ENCODE measurements at regions not wholly inside any gene's neighbourhood (a gene's known extent, or its start where the extent isn't known, plus 50 kb on each side); places are given as distances from the start of the nearest gene placed in this dataset.

DNA sequence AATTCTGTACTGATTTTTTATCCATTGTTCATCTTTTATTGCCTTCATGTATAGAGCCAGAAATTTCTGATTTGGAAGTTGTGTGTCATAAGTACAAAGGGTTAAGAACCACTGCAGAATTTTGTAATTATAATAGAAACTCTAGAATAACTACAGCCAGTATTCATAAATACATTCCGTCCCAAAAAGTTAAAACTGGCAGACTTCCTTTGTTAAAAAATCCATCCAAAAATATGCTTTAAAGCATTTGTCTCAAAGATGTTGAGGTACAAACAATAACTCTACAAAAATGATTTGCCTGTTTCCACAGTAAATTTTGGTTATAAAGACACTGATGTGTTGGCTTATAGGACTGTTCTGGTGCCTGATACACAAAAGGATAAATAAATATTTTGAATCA lies 436.6 kb downstream of the DTWD2 start:
- H4K8ac ChIP-seq (ENCODE audit: low read depth, low read length) = no peak overlapping the region
- no peak overlapping the region for H2BK15ac ChIP-seq (ENCODE audit: low read length)
- no peaks in the 10 kb centered on the region for H3K27me3 ChIP-seq (ENCODE audit: control insufficient read depth in 3 of 3, insufficient read depth in 3 of 3, low read depth in 1 of 3, low read length in 3 of 3)
- no peaks in the 10 kb centered on the region for H3K36me3 ChIP-seq (replicated peaks in 1 of 2; ENCODE audit: control insufficient read depth in 2 of 2, insufficient read depth in 2 of 2, low read length in 2 of 2)
- no peak overlapping the region for H3K4me3 ChIP-seq (ENCODE audit: low read length in 2 of 2)
- no peak overlapping the region for H2BK12ac ChIP-seq (ENCODE audit: low read length)
- no peak overlapping the region for H3K9ac ChIP-seq (ENCODE audit: low read depth, low read length, poor library complexity)
- no peak for DNase-seq (ENCODE audit: low spot score)
- H3K4ac ChIP-seq (ENCODE audit: low read length) = no peak overlapping the region
- no CpG with 5 or more reads among the region's 1 CpG for WGBS, 2 donors (ENCODE audit: extremely low coverage in 2 of 2, insufficient read length in 2 of 2, insufficient replicate concordance in 1 of 2)
- no peaks in the 10 kb centered on the region for H3K79me1 ChIP-seq (ENCODE audit: low read depth, low read length)
- H3K23ac ChIP-seq (ENCODE audit: low read depth, low read length, poor library complexity) = no peak overlapping the region
- no peak overlapping the region for H3K14ac ChIP-seq (ENCODE audit: low read length)
- H3K9me3 ChIP-seq (replicated peaks in 1 of 2; ENCODE audit: control insufficient read depth in 2 of 2, insufficient read depth in 1 of 2, low read depth in 1 of 2, low read length in 2 of 2) = peaks cover 0 to 2% of the 10 kb centered on the region in 2 donors
- no peak overlapping the region for H2AFZ ChIP-seq (ENCODE audit: low read length)
- H3K18ac ChIP-seq (ENCODE audit: low read length) = no peak overlapping the region
- peaks cover 0 to 2% of the 10 kb centered on the region in 2 donors for H3K4me1 ChIP-seq (ENCODE audit: control insufficient read depth in 2 of 2, insufficient read depth in 1 of 2, low read depth in 1 of 2, low read length in 2 of 2)
- H3K4me2 ChIP-seq (ENCODE audit: insufficient read depth, low read length, poor library complexity, severe bottlenecking) = no peak overlapping the region
- H3K27ac ChIP-seq (replicated peaks; ENCODE audit: low read length) = no peak overlapping the region
- H2BK5ac ChIP-seq (ENCODE audit: low read length) = no peak overlapping the region
- no peak overlapping the region for H2BK120ac ChIP-seq (ENCODE audit: low read depth, low read length)
- H4K91ac ChIP-seq (ENCODE audit: low read depth, low read length, poor library complexity) = no peak overlapping the region
- H2AK5ac ChIP-seq (ENCODE audit: low read depth, low read length) = no peak overlapping the region

- DNase-seq (ENCODE audit: low spot score) = no peak
- Histone ChIP-seq H2AK5ac (ENCODE audit: low read depth, low read length) (no peak overlapping the region), H2BK15ac (ENCODE audit: low read length) (no peak overlapping the region), H4K91ac (ENCODE audit: low read depth, low read length, poor library complexity) (no peak overlapping the region), H3K14ac (ENCODE audit: low read length) (no peak overlapping the region), H3K23ac (ENCODE audit: low read depth, low read length, poor library complexity) (no peak overlapping the region), H3K36me3 (replicated peaks in 1 of 2; ENCODE audit: control insufficient read depth in 2 of 2, insufficient read depth in 2 of 2, low read length in 2 of 2) (no peaks in the 10 kb centered on the region), H3K9me3 (replicated peaks in 1 of 2; ENCODE audit: control insufficient read depth in 2 of 2, insufficient read depth in 1 of 2, low read depth in 1 of 2, low read length in 2 of 2) (peaks cover 0 to 2% of the 10 kb centered on the region in 2 donors), H3K27me3 (ENCODE audit: control insufficient read depth in 3 of 3, insufficient read depth in 3 of 3, low read depth in 1 of 3, low read length in 3 of 3) (no peaks in the 10 kb centered on the region), H3K18ac (ENCODE audit: low read length) (no peak overlapping the region), H3K9ac (ENCODE audit: low read depth, low read length, poor library complexity) (no peak overlapping the region), H2BK12ac (ENCODE audit: low read length) (no peak overlapping the region), H4K8ac (ENCODE audit: low read depth, low read length) (no peak overlapping the region), H3K79me1 (ENCODE audit: low read depth, low read length) (no peaks in the 10 kb centered on the region), H2BK120ac (ENCODE audit: low read depth, low read length) (no peak overlapping the region), H3K4me3 (ENCODE audit: low read length in 2 of 2) (no peak overlapping the region), H3K4ac (ENCODE audit: low read length) (no peak overlapping the region), H3K4me1 (ENCODE audit: control insufficient read depth in 2 of 2, insufficient read depth in 1 of 2, low read depth in 1 of 2, low read length in 2 of 2) (peaks cover 0 to 2% of the 10 kb centered on the region in 2 donors), H3K4me2 (ENCODE audit: insufficient read depth, low read length, poor library complexity, severe bottlenecking) (no peak overlapping the region), H3K27ac (replicated peaks; ENCODE audit: low read length) (no peak overlapping the region), H2AFZ (ENCODE audit: low read length) (no peak overlapping the region), H2BK5ac (ENCODE audit: low read length) (no peak overlapping the region)
Measured at GRCh38 chr5:118551031-118551430, 437.3 kb downstream of the DTWD2 start.

DNA sequence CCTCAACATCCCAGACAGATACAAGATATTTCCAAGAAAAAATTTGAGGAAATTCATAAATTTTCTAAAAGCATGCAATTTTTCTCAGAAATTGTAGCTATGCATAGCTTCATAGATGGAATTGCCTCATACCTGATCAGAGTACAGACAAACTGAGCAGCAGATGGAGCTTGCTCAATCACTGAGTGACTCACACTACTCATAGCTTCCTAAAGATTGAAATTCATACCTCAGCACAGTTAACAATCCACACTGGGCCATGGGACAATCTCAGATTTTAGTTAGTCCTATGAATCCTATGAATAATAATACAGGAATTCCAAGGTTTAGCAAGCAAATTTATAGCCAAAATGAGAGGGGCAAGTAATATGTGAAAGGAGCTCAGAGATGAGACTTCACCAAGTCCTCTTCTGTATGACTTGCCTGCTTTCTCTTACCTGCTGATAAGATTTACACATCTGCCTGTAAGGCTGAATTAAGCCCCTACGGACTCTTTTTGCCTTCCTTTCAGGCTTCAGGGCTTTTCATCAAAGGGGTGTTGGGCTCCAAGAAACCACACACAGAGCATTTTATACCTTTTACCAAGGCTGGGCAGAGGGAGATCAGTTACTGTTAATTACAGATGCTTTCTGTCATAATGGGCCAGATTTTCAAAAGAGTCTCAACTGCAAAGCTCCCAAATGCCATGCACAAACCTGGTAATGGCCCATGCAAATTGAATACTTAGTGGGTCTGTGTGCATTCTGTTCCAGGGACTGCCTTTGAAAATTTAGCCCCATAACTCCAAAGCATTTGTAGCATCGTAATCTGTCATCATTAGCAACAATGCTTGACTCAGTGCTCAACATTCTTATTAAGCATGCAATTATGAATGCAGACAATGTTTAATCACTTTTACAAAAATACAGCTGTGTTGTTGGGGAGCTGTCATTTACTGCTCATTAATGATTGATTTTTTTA lies 439.3 kb downstream of the DTWD2 start:
- Histone ChIP-seq H4K91ac (ENCODE audit: low read depth, low read length, poor library complexity) (no peak overlapping the region), H2BK15ac (ENCODE audit: low read length) (no peak overlapping the region), H4K8ac (ENCODE audit: low read depth, low read length) (no peak overlapping the region), H3K4me3 (ENCODE audit: low read length in 2 of 2) (no peak overlapping the region), H3K27ac (replicated peaks; ENCODE audit: low read length) (no peak overlapping the region), H3K9me3 (replicated peaks in 1 of 2; ENCODE audit: control insufficient read depth in 2 of 2, insufficient read depth in 1 of 2, low read depth in 1 of 2, low read length in 2 of 2) (peaks cover 0 to 2% of the 10 kb centered on the region in 2 donors), H3K23ac (ENCODE audit: low read depth, low read length, poor library complexity) (no peak overlapping the region), H2BK5ac (ENCODE audit: low read length) (no peak overlapping the region), H2AFZ (ENCODE audit: low read length) (no peak overlapping the region), H2BK12ac (ENCODE audit: low read length) (no peak overlapping the region), H3K4me2 (ENCODE audit: insufficient read depth, low read length, poor library complexity, severe bottlenecking) (no peak overlapping the region), H3K9ac (ENCODE audit: low read depth, low read length, poor library complexity) (no peak overlapping the region), H3K4me1 (ENCODE audit: control insufficient read depth in 2 of 2, insufficient read depth in 1 of 2, low read depth in 1 of 2, low read length in 2 of 2) (peaks cover 0 to 2% of the 10 kb centered on the region in 2 donors), H2AK5ac (ENCODE audit: low read depth, low read length) (no peak overlapping the region), H3K4ac (ENCODE audit: low read length) (no peak overlapping the region), H3K14ac (ENCODE audit: low read length) (no peak overlapping the region), H3K18ac (ENCODE audit: low read length) (no peak overlapping the region), H3K36me3 (replicated peaks in 1 of 2; ENCODE audit: control insufficient read depth in 2 of 2, insufficient read depth in 2 of 2, low read length in 2 of 2) (no peaks in the 10 kb centered on the region), H3K27me3 (ENCODE audit: control insufficient read depth in 3 of 3, insufficient read depth in 3 of 3, low read depth in 1 of 3, low read length in 3 of 3) (no peaks in the 10 kb centered on the region), H3K79me1 (ENCODE audit: low read depth, low read length) (no peaks in the 10 kb centered on the region), H2BK120ac (ENCODE audit: low read depth, low read length) (no peak overlapping the region)
- no peak for DNase-seq (ENCODE audit: low spot score)
- no CpG with 5 or more reads among the region's 2 CpGs for WGBS, 2 donors (ENCODE audit: extremely low coverage in 2 of 2, insufficient read length in 2 of 2, insufficient replicate concordance in 1 of 2)

GRCh38 chr5:118545470-118545869 lies 442.9 kb downstream of the DTWD2 start:
- no peaks in the 10 kb centered on the region for H3K9me3 ChIP-seq (replicated peaks in 1 of 2; ENCODE audit: control insufficient read depth in 2 of 2, insufficient read depth in 1 of 2, low read depth in 1 of 2, low read length in 2 of 2)
- H3K27me3 ChIP-seq (ENCODE audit: control insufficient read depth in 3 of 3, insufficient read depth in 3 of 3, low read depth in 1 of 3, low read length in 3 of 3) = no peaks in the 10 kb centered on the region
- no peak for DNase-seq (ENCODE audit: low spot score)
- H4K91ac ChIP-seq (ENCODE audit: low read depth, low read length, poor library complexity) = no peak overlapping the region
- no peaks in the 10 kb centered on the region for H3K79me1 ChIP-seq (ENCODE audit: low read depth, low read length)
- H2BK15ac ChIP-seq (ENCODE audit: low read length) = no peak overlapping the region
- no peak overlapping the region for H3K23ac ChIP-seq (ENCODE audit: low read depth, low read length, poor library complexity)
- H3K18ac ChIP-seq (ENCODE audit: low read length) = no peak overlapping the region
- no peaks in the 10 kb centered on the region for H3K4me1 ChIP-seq (ENCODE audit: control insufficient read depth in 2 of 2, insufficient read depth in 1 of 2, low read depth in 1 of 2, low read length in 2 of 2)
- no peak overlapping the region for H3K14ac ChIP-seq (ENCODE audit: low read length)
- H3K4me2 ChIP-seq (ENCODE audit: insufficient read depth, low read length, poor library complexity, severe bottlenecking) = no peak overlapping the region
- no peak overlapping the region for H3K27ac ChIP-seq (replicated peaks; ENCODE audit: low read length)
- H4K8ac ChIP-seq (ENCODE audit: low read depth, low read length) = no peak overlapping the region
- no peak overlapping the region for H3K9ac ChIP-seq (ENCODE audit: low read depth, low read length, poor library complexity)
- H3K4ac ChIP-seq (ENCODE audit: low read length) = no peak overlapping the region
- no peak overlapping the region for H2BK120ac ChIP-seq (ENCODE audit: low read depth, low read length)
- H2BK5ac ChIP-seq (ENCODE audit: low read length) = no peak overlapping the region
- no peak overlapping the region for H2AK5ac ChIP-seq (ENCODE audit: low read depth, low read length)
- no peak overlapping the region for H2BK12ac ChIP-seq (ENCODE audit: low read length)
- no peak overlapping the region for H3K4me3 ChIP-seq (ENCODE audit: low read length in 2 of 2)
- no peaks in the 10 kb centered on the region for H3K36me3 ChIP-seq (replicated peaks in 1 of 2; ENCODE audit: control insufficient read depth in 2 of 2, insufficient read depth in 2 of 2, low read length in 2 of 2)
- no peak overlapping the region for H2AFZ ChIP-seq (ENCODE audit: low read length)
- WGBS, 2 donors (ENCODE audit: extremely low coverage in 2 of 2, insufficient read length in 2 of 2, insufficient replicate concordance in 1 of 2) = no CpG with 5 or more reads among the region's 1 CpG

Measured in neuronal stem cell (in vitro differentiated cells).